BJ (cell line): ENCODE measurements at regions not wholly inside any gene's neighbourhood (a gene's known extent, or its start where the extent isn't known, plus 50 kb on each side); places are given as distances from the start of the nearest gene placed in this dataset.
"Not testable (repeated sequence)": the region's sequence is repeated elsewhere in the genome, so short reads cannot be mapped to it uniquely, and the experiment has no call there.

ENCODE experiments used
- CTCF ChIA-PET: fragments of 350-600 bp; formaldehyde crosslinking; extraction: SDS; loops from one replicate; lab custom pipeline; 2021; ENCODE audit warnings: antibody characterized with exemption, inconsistent platforms; lab: Yijun Ruan, JAX
- POLR2A ChIA-PET: fragments of 300-600 bp; sonication (Branson Sonifier 250); formaldehyde crosslinking; extraction: SDS; loops from one replicate; lab custom pipeline; 2021; ENCODE audit warnings: antibody characterized with exemption; lab: Charles Lee
- DNase-seq: peaks from one replicate; pipeline ENCODE4 v3.0.0-alpha.2; 2011; ENCODE audit warnings: low read depth
- H3K27me3 ChIP-seq: 2 replicates; pipeline ENCODE4 v1.6.0; 2011; ENCODE audit warnings: low read length; ENCODE audit not compliant: control insufficient read depth, insufficient read depth
- H3K36me3 ChIP-seq: 2 replicates; pipeline ENCODE4 v1.5.1; 2011; ENCODE audit warnings: low read length; ENCODE audit not compliant: control insufficient read depth, insufficient read depth
- H3K4me3 ChIP-seq: 2 replicates; pipeline ENCODE4 v1.5.1; 2011; ENCODE audit warnings: low read depth, mild to moderate bottlenecking, control low read depth, low read length
- TF ChIP-seq, protein P1 (sequence below): IDR thresholded peaks from 2 replicates; pipeline ENCODE4 v1.5.1; 2011; ENCODE audit warnings: low read depth, mild to moderate bottlenecking, control low read depth, inconsistent platforms, low read length, moderate library complexity; ENCODE audit not compliant: insufficient read depth

DNA sequence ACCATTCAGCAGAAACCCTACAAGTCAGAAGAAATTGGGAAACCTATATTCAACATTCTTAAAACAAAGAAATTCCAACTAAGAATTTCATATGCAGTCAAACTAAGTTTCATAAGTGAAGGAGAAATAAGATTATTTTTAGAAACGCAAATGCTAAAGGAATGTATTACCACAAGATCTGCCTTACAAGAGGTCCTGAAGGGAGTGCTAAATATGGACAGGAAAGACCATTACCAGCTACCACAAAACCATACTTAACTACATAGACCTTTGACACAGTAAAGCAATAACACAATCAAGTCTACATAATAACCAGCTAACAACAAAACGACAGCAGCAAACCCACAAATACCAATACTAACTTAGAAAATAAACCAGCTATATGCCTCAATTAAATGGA, 169.3 kb upstream of the FGF16 start:
- no peak overlapping the region for H3K4me3 ChIP-seq
- POLR2A ChIA-PET = no interaction called here
- DNase-seq = no peak
- H3K36me3 ChIP-seq = no peaks in the 10 kb centered on the region
- H3K27me3 ChIP-seq = no peaks in the 10 kb centered on the region
- CTCF ChIA-PET = no interaction called here
- TF ChIP-seq, protein P1, sequence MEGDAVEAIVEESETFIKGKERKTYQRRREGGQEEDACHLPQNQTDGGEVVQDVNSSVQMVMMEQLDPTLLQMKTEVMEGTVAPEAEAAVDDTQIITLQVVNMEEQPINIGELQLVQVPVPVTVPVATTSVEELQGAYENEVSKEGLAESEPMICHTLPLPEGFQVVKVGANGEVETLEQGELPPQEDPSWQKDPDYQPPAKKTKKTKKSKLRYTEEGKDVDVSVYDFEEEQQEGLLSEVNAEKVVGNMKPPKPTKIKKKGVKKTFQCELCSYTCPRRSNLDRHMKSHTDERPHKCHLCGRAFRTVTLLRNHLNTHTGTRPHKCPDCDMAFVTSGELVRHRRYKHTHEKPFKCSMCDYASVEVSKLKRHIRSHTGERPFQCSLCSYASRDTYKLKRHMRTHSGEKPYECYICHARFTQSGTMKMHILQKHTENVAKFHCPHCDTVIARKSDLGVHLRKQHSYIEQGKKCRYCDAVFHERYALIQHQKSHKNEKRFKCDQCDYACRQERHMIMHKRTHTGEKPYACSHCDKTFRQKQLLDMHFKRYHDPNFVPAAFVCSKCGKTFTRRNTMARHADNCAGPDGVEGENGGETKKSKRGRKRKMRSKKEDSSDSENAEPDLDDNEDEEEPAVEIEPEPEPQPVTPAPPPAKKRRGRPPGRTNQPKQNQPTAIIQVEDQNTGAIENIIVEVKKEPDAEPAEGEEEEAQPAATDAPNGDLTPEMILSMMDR = no peak

- CTCF ChIA-PET, DNase-seq, H3K27me3 ChIP-seq, POLR2A ChIA-PET, H3K4me3 ChIP-seq, H3K36me3 ChIP-seq: not testable (repeated sequence)
Measured at GRCh38 chrX:77279373-77279772, 167.8 kb upstream of the FGF16 start.

GRCh38 chrX:77293331-77293995, 153.7 kb upstream of the FGF16 start:
- TF ChIP-seq, protein P1 = no peak
- ChIA-PET CTCF (no interaction called here), POLR2A (no interaction called here)
- no peak overlapping the region for H3K4me3 ChIP-seq
- DNase-seq = no peak
- H3K27me3 ChIP-seq = no peaks in the 10 kb centered on the region
- no peaks in the 10 kb centered on the region for H3K36me3 ChIP-seq

DNA sequence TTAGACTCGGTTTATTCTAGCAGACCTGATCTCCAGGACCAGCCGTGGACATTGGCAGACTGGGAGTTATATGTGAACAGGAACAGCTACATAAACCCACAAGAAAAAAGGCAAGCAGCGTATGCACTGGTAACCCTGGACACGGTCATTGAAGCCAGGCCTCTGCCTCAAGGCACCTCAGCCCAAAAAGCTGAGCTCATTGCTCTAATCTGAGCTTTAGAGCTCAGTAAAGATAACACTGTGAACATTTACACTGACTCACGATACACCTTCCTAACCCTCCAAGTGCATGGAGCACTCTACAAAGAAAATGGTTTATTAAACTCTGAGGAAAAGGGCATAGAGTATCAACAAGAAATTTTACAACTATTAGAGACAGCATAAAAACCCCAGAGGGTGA, 148.9 kb upstream of the FGF16 start:
- Histone ChIP-seq H3K27me3 (no peaks in the 10 kb centered on the region), H3K36me3 (no peaks in the 10 kb centered on the region), H3K4me3 (no peak overlapping the region)
- POLR2A ChIA-PET = no interaction called here
- TF ChIP-seq, protein P1 = no peak
- CTCF ChIA-PET = no interaction called here
- no peak for DNase-seq

- Histone ChIP-seq H3K36me3 (no peaks in the 10 kb centered on the region), H3K27me3 (no peaks in the 10 kb centered on the region), H3K4me3 (no peak overlapping the region)
- POLR2A ChIA-PET = no interaction called here
- DNase-seq = no peak
- TF ChIP-seq, protein P1 = no peak
- CTCF ChIA-PET = no interaction called here
Measured at GRCh38 chrX:77298790-77299189, 148.4 kb upstream of the FGF16 start.

DNA sequence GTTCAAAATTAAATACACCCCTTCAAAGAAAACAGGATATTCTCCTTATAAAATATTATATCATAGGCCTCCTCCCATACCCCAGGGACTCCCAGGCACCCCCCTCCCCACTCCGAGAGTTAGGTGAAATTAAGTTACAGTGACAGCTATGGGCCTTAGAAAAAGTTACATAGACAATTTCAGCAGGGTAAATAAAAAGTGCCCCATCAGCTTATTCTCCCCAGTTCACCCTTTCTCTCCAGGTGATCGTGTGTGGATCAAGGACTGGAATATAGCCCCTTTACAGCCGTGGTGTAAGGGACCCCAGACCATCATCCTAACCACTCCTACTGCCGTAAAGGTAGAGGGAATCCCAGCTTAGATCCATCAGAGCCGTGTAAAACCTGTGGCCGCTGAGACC, 147.6 kb upstream of the FGF16 start:
- TF ChIP-seq, protein P1 = no peak
- CTCF ChIA-PET = no interaction called here
- DNase-seq = no peak
- no peaks in the 10 kb centered on the region for H3K36me3 ChIP-seq
- POLR2A ChIA-PET = no interaction called here
- no peak overlapping the region for H3K4me3 ChIP-seq
- no peaks in the 10 kb centered on the region for H3K27me3 ChIP-seq
